Chondrocyte (in vitro differentiated cells): ENCODE measurements at regions not wholly inside any gene's neighbourhood (a gene's known extent, or its start where the extent isn't known, plus 50 kb on each side); places are given as distances from the start of the nearest gene placed in this dataset.

Experiments
- DNase-seq: peaks from one replicate; pipeline ENCODE4 v3.0.0; 2021; ENCODE audit warnings: mixed read lengths, low spot score
- H3K27ac Mint-ChIP-seq: one replicate; pipeline ENCODE4 v1.8.0; 2021; ENCODE audit warnings: mild to moderate bottlenecking, moderate library complexity, mixed read lengths; ENCODE audit not compliant: unreplicated experiment
- H3K27me3 Mint-ChIP-seq: 2 replicates; pipeline ENCODE4 v1.8.0; 2021; ENCODE audit warnings: low read depth, mixed read lengths
- H3K36me3 Mint-ChIP-seq: 2 replicates; pipeline ENCODE4 v1.8.0; 2021; ENCODE audit warnings: low read depth, mixed read lengths
- H3K4me1 Mint-ChIP-seq: 2 replicates; pipeline ENCODE4 v1.8.0; 2021; ENCODE audit warnings: low read depth, mild to moderate bottlenecking, mixed read lengths
- H3K4me3 Mint-ChIP-seq: one replicate; pipeline ENCODE4 v1.8.0; 2021; ENCODE audit warnings: mild to moderate bottlenecking, moderate library complexity, mixed read lengths; ENCODE audit not compliant: unreplicated experiment
- H3K9me3 Mint-ChIP-seq: 2 replicates; pipeline ENCODE4 v1.8.0; 2021; ENCODE audit warnings: low read depth, mixed read lengths
- TF ChIP-seq, protein P1 (sequence below): fragments of 200-600 bp; sonication (generic); IDR thresholded peaks from 2 replicates; pipeline ENCODE4 v1.5.0; 2021; ENCODE audit warnings: antibody characterized with exemption, mild to moderate bottlenecking, moderate library complexity

GRCh38 chr17:63347475-63347874 lies 98.6 kb downstream of the CYB561 start:
- no peak for DNase-seq
- Mint-ChIP-seq H3K36me3 (peaks cover 10% of the 10 kb centered on the region), H3K27me3 (no peaks in the 10 kb centered on the region), H3K4me3 (no peak overlapping the region), H3K9me3 (no peaks in the 10 kb centered on the region), H3K27ac (no peak overlapping the region), H3K4me1 (peaks cover 35% of the 10 kb centered on the region)
- TF ChIP-seq, protein P1, sequence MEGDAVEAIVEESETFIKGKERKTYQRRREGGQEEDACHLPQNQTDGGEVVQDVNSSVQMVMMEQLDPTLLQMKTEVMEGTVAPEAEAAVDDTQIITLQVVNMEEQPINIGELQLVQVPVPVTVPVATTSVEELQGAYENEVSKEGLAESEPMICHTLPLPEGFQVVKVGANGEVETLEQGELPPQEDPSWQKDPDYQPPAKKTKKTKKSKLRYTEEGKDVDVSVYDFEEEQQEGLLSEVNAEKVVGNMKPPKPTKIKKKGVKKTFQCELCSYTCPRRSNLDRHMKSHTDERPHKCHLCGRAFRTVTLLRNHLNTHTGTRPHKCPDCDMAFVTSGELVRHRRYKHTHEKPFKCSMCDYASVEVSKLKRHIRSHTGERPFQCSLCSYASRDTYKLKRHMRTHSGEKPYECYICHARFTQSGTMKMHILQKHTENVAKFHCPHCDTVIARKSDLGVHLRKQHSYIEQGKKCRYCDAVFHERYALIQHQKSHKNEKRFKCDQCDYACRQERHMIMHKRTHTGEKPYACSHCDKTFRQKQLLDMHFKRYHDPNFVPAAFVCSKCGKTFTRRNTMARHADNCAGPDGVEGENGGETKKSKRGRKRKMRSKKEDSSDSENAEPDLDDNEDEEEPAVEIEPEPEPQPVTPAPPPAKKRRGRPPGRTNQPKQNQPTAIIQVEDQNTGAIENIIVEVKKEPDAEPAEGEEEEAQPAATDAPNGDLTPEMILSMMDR = no peak

- Mint-ChIP-seq H3K9me3 (no peaks in the 10 kb centered on the region), H3K4me3 (no peak overlapping the region), H3K4me1 (peaks cover 51% of the 10 kb centered on the region), H3K27me3 (no peaks in the 10 kb centered on the region), H3K27ac (peak overlapping the region; percentile 74), H3K36me3 (peaks cover 6% of the 10 kb centered on the region)
- TF ChIP-seq, protein P1 = no peak
- no peak for DNase-seq
Measured at GRCh38 chr17:63349478-63350000, 96.6 kb downstream of the CYB561 start.

- TF ChIP-seq, protein P1 = no peak
- no peak for DNase-seq
- no peak overlapping the region for H3K4me3 Mint-ChIP-seq
- H3K4me1 Mint-ChIP-seq = peaks cover 55% of the 10 kb centered on the region
- H3K36me3 Mint-ChIP-seq = peaks cover 6% of the 10 kb centered on the region
- H3K9me3 Mint-ChIP-seq = no peaks in the 10 kb centered on the region
- H3K27ac Mint-ChIP-seq = peak overlapping the region; percentile 74
- no peaks in the 10 kb centered on the region for H3K27me3 Mint-ChIP-seq
Measured at GRCh38 chr17:63350364-63350763, 95.7 kb downstream of the CYB561 start.

DNA sequence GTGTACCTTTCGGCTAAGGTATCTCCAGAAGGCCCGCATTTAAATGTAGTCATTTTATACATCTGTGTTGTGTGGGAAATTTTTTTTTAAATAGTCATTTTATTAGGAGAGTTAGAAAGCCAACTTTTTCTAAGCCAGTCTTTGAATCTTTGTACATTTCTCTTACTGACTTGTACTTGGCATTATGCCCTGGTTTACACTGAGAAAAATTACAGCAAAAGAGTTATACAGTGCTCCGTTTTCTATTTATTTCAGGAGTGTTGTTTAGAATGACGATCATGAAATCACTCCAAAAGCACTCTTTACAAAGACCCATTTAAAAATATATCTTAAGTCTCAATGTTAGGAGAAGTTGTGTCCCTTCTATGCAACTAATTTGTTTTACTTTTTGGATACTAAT lies 91.8 kb downstream of the CYB561 start:
- peaks cover 4% of the 10 kb centered on the region for H3K36me3 Mint-ChIP-seq
- no peak for DNase-seq
- H3K27ac Mint-ChIP-seq = peak overlapping the region; percentile 25
- H3K4me1 Mint-ChIP-seq = peaks cover 78% of the 10 kb centered on the region
- H3K27me3 Mint-ChIP-seq = no peaks in the 10 kb centered on the region
- H3K4me3 Mint-ChIP-seq = no peak overlapping the region
- TF ChIP-seq, protein P1 = no peak
- H3K9me3 Mint-ChIP-seq = no peaks in the 10 kb centered on the region

- no peak for DNase-seq
- Mint-ChIP-seq H3K9me3 (no peaks in the 10 kb centered on the region), H3K27me3 (no peaks in the 10 kb centered on the region), H3K27ac (peak overlapping the region; percentile 80), H3K4me1 (peaks cover 66% of the 10 kb centered on the region), H3K36me3 (peaks cover 6% of the 10 kb centered on the region), H3K4me3 (no peak overlapping the region)
- TF ChIP-seq, protein P1 = no peak
Measured at GRCh38 chr17:63356337-63356757, 89.8 kb downstream of the CYB561 start.
